Putamen (tissue), 1 donor: ENCODE measurements at regions not wholly inside any gene's neighbourhood (a gene's known extent, or its start where the extent isn't known, plus 50 kb on each side); places are given as distances from the start of the nearest gene placed in this dataset.
"Not testable (repeated sequence)": the region's sequence is repeated elsewhere in the genome, so short reads cannot be mapped to it uniquely, and the experiment has no call there.

Experiments
- DNase-seq: peaks from one replicate; pipeline ENCODE4 v3.0.0-alpha.2; 2016; ENCODE audit warnings: low spot score

- DNase-seq: no peak
These were observed 129.3 kb upstream of the PDE7B start for GRCh38 chr6:135722190-135722589.

DNA sequence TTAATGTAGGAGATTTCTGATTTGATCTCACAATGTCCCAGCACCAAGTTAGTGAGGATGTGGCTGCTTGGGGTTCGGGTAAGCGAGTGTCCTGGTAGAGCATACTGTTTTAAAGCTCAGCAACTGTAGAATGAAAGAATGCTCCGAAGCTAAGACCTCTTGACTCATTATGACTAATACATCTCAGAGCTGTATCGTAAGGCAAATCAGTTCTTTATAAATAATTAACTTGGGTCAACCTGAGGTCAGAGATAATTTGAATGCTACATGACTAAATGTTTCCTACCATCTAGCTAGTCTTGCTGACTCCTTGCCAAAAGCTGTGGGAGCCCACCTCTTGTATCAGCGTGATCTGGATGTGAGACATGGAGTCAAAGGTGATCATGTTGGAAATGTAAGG is 128.8 kb upstream of the PDE7B start:
- no peak for DNase-seq

GRCh38 chr6:135728589-135728988 is 122.9 kb upstream of the PDE7B start:
- DNase-seq: no peak

DNA sequence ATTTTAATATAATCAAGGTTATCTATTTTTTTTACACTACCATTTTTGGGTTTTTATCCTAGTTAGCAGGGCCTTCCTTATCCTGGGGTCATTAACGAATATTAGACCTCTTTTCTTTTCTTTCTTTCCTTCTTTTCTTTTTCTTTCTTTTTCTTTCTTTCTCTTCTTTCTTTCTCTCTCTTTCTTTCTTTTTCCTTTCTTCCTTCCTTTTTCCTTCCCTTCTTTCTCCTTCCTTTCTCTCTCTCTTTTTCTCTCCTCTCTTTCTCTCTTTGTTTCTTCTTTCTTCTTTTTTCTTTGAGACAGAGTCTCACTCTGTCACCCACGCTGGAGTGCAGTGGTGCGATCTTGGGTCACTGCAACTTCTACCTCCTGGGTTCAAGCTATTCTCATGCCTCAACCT is 120.4 kb upstream of the PDE7B start:
- DNase-seq: no peak

- not testable (repeated sequence) for DNase-seq
These were observed 115.2 kb upstream of the PDE7B start for GRCh38 chr6:135736351-135736750.

DNA sequence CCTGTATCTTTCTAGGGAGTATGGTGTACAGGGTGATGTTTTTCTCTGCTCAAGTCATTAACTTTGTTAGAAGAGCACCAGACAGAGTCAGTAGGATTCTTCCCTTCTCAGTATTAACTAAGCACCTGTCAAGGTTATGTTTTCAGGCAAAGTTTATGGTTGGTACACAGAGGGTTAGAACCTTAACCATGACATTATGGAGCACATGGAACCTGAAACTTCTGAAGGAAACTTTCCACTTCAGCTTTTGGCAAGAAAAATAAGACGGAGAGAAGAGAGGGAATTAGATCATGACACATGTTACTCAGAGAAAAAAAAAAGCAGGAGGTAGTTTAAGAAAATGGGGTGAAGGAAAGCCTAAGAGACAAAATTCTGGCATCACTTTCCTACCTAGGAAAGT is 112.9 kb upstream of the PDE7B start:
- DNase-seq: no peak

GRCh38 chr6:135739288-135739687 is 112.2 kb upstream of the PDE7B start:
- no peak for DNase-seq

DNA sequence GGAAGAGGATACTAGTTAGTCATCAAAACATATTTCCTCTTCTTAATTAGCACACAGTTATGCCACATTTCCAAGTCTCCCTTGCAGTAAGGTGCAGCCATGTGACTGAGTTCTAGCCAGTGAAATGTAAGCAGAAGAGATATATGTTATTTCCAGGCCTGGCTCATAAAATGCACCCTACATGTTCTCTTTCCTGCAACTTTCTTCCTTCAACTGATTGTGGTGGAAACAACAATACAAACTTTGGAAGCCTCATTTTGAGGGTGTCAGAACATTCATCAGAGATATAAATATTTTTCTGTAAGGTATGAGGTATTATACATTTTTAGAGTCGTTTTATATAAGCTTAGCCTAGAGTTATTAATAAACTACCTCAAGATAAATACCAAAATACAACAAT is 110.9 kb upstream of the PDE7B start:
- DNase-seq: no peak

DNA sequence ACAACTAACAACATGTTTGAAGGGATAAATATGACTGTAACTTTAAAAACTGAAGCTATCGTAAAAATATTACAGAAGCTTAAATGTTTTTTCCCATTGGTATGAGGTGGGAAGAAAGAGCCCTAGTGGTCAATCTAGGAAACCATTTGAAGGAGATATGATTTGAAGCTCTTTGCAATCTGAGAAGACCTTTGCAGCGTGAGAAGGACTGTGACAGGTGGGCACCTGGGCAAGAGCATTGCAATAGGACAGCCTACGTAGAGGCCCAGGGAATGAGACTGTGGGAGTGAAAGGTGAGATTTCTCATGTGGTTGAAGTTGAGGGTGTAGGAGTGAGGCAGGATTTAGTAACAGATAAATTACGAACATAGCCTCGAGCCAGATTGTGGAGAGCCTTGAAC is 108.0 kb upstream of the PDE7B start:
- DNase-seq: no peak

DNA sequence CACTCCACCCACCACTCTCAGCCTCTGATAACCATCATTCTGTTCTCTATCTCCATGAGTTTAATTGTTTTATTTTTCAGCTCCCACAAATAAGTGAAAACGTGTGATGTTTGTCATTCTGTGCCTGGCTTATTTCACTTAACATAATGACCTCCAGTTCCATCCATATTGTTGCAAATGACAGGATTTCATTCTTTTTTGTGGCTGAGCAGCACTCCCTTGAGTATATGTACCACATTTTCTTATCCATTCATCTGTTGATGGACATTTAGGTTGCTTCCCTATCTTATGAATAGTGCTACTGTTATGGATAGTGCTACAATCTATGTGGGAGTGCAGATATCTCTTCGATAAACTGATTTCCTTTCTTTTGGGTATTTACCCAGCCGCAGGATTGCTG is 103.3 kb upstream of the PDE7B start:
- no peak for DNase-seq

- no peak for DNase-seq
These were observed 101.4 kb upstream of the PDE7B start for GRCh38 chr6:135750081-135750480.

DNA sequence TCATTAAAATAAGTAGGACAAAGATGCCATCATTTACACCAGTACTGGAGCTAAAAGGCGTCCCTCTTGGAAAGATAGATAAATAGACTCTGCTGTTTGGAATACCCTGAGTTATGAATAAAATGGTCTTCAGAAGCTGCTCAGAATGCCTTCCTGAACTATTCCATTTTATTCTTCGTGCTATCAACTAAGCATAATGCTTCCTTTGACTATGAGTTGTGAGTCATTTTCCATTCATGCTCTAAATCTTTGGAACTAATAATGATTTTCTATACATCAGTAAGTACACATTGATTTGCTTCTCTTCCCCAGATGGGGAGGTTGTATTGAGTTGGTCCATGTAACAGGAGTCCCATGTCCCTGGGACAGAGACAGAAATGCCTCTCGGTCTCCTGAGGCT is 98.3 kb upstream of the PDE7B start:
- no peak for DNase-seq

DNA sequence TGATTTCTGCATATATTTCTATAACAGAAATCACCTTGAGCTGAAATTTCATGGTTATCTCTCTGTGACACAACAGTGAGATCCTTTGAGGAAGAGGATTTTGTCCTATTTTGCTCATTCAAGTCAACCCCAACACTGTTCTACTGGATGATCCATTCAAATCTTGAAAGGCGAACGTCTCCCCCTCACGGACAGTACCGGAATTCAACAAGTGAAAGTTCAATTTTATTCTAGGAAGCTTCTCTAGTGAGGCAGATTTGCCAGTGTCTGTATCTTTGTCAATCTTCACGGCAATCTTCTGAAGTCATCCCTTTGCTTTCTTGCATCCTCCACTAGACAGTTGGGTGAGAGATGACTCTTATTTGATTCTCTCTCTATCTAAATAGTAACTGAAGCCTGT is 91.7 kb upstream of the PDE7B start:
- DNase-seq: no peak

DNA sequence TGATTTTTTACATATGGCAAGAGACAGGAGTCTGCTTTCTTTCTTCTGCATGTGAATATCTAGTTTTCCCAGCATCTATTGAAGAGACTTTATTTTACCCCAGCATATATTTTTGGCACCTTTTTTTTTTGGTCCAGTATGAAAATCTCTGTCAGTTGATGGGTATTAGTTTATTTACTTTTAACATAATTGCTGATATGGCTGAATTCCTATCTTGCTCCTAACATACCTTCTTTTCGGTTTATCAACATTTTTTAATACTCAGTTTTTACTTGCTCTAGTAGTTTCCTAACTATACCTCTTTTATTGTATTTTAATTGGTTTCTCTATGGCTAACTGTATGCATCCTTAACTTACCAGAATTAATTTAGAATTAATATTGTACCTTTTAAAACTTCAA is 77.5 kb upstream of the PDE7B start:
- DNase-seq: no peak

DNA sequence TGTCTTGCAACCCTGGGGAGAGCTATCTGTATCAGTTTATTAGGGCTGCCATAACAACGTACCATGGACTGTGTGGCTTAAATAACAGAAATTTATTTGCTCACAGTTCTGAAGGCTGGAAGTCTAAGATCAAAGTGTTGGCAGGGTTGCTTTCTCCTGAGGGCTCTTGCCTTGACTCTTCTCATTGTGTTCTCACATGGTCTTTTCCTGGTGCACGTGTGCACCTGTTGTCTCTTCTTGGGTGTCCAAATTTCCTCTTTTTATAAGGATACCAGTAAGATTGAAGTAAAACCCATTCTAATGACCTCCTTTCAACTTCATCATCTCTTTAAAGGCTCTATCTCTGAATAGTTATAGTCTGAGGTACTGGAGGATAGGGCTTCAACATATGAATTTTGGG is 72.3 kb upstream of the PDE7B start:
- DNase-seq: no peak

- no peak for DNase-seq
These were observed 71.2 kb upstream of the PDE7B start for GRCh38 chr6:135780326-135780725.

- DNase-seq: no peak
These were observed 69.0 kb upstream of the PDE7B start for GRCh38 chr6:135782546-135782945.

DNA sequence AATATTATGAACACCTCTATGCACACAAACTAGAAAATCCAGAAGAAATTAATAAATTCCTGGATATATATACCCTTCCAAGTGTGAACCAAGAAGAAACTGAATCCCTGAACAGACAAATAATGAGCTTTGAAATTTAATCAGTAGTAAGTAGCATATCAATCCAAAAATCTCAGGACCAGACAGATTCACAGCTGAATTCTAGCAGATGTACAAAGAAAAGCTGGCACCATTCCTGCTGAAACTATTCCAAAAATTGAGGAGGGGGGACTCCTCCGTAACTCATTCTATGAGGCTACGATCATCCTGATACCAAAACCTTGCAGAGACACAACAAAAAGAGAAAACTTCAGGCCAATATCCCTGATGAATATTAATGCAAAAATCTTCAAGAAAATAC is 67.0 kb upstream of the PDE7B start:
- DNase-seq: no peak

- no peak for DNase-seq
These were observed 62.0 kb upstream of the PDE7B start for GRCh38 chr6:135789375-135790050.

- no peak for DNase-seq
These were observed 60.1 kb upstream of the PDE7B start for GRCh38 chr6:135791441-135791840.

DNA sequence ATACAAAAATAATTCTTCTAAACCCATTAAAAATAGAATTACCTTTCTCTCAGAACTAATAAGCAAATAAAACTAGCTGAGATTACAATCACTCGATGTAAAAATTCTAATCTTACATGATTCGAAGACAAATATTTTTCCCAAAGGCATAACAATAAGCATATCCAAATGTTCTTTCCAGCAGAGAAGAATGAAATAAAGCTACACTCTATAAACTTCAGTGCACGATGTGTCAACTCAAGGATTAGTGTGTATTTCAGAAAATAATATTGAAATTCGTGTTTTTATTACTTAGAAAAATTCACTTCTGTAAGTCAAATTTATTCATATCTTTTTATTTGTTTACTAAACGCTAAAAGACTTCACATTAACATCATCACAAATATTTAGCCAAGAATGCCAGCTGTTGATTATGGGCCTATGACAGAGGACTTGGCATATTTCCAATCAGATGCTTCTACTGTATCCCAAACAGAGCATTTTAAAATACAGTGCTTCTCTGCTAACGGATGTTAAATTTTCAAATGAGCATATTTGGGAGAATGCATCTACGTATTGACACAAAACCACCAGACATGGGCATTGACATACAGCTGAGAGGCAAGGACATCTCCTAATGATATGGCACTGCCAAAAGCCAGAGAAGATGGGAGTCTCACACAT is 54.7 kb upstream of the PDE7B start:
- no peak for DNase-seq

- DNase-seq: no peak
These were observed 54.1 kb upstream of the PDE7B start for GRCh38 chr6:135797361-135797760.

GRCh38 chr6:135798751-135799515 is 52.6 kb upstream of the PDE7B start:
- DNase-seq: no peak
